Natural killer cell (primary cell): ENCODE measurements at regions not wholly inside any gene's neighbourhood (a gene's known extent, or its start where the extent isn't known, plus 50 kb on each side); places are given as distances from the start of the nearest gene placed in this dataset.
"Not testable (repeated sequence)": the region's sequence is repeated elsewhere in the genome, so short reads cannot be mapped to it uniquely, and the experiment has no call there.

Experiments used
- ATAC-seq, 3 donors: fragments of 150-1000 bp in 2 of 3; fragments of 200-7000 bp in 1 of 3; cut with Tn5 transposase; 1 replicate in 1 of 3; 2 replicates in 2 of 3; pipeline ENCODE4 v1.10.0; 2021; ENCODE audit warnings: mild to moderate bottlenecking in 2 of 3, moderate library complexity in 2 of 3
- DNase-seq, 2 donors: peaks; one replicate each; pipeline versions ENCODE4 v3.0.0 to v3.0.0-alpha.2; 2013 to 2021; ENCODE audit warnings: mixed read lengths in 1 of 2
- H3K27ac ChIP-seq: one replicate; pipeline ENCODE4 v1.5.1; 2013; ENCODE audit warnings: mild to moderate bottlenecking, low read length
- H3K27me3 ChIP-seq: one replicate; pipeline ENCODE4 v1.6.1; 2013; ENCODE audit warnings: low read length; ENCODE audit not compliant: control insufficient read depth, insufficient read depth
- H3K36me3 ChIP-seq: one replicate; pipeline ENCODE4 v1.6.1; 2013; ENCODE audit warnings: low read length; ENCODE audit not compliant: control insufficient read depth, insufficient read depth
- H3K4me1 ChIP-seq: one replicate; pipeline ENCODE4 v1.6.1; 2013; ENCODE audit warnings: low read length; ENCODE audit not compliant: control insufficient read depth, insufficient read depth
- H3K4me3 ChIP-seq: one replicate; pipeline ENCODE4 v1.5.1; 2013; ENCODE audit warnings: low read length
- H3K9me3 ChIP-seq: one replicate; pipeline ENCODE4 v1.6.1; 2013; ENCODE audit warnings: low read length; ENCODE audit not compliant: control insufficient read depth, insufficient read depth
- H3K27ac Mint-ChIP-seq, 2 donors: one replicate each; pipeline ENCODE4 v1.8.0; 2022; ENCODE audit warnings: mild to moderate bottlenecking in 2 of 2, mixed read lengths in 2 of 2, moderate library complexity in 1 of 2
- H3K27me3 Mint-ChIP-seq, 2 donors: one replicate each; pipeline ENCODE4 v1.8.0; 2022; ENCODE audit warnings: low read depth in 2 of 2, mixed read lengths in 2 of 2
- H3K36me3 Mint-ChIP-seq: one replicate; pipeline ENCODE4 v1.8.0; 2022; ENCODE audit warnings: mixed read lengths
- H3K4me1 Mint-ChIP-seq, 2 donors: one replicate each; pipeline ENCODE4 v1.8.0; 2022; ENCODE audit warnings: mixed read lengths in 2 of 2
- H3K4me3 Mint-ChIP-seq: one replicate; pipeline ENCODE4 v1.8.0; 2022; ENCODE audit warnings: mild to moderate bottlenecking, moderate library complexity, mixed read lengths
- H3K9me3 Mint-ChIP-seq, 2 donors: one replicate each; pipeline ENCODE4 v1.8.0; 2022; ENCODE audit warnings: mixed read lengths in 2 of 2
- CTCF ChIP-seq: fragments of 200-600 bp; IDR thresholded peaks from one replicate; pipeline ENCODE4 v1.8.0; 2022; ENCODE audit warnings: antibody characterized with exemption
- WGBS: methylation state at CpG from one replicate; pipeline ENCODE4 v1.1.7; 2013; ENCODE audit warnings: missing lambda C conversion rate; ENCODE audit not compliant: insufficient coverage; 5-methylcytosine and 5-hydroxymethylcytosine counted together
- intact Hi-C: fragments of 100-400 bp; cut with micrococcal nuclease; formaldehyde crosslinking; loops from one replicate; pipeline ENCODE4 v1.14.2; 2022

GRCh38 chr5:44675296-44675695 is 133.5 kb upstream of the MRPS30 start:
- Mint-ChIP-seq H3K4me3 (no peak overlapping the region), H3K36me3 (peaks cover 21% of the 10 kb centered on the region), H3K27me3 (no peaks in the 10 kb centered on the region), H3K4me1 (no peaks in the 10 kb centered on the region), H3K27ac (no peak overlapping the region), H3K9me3 (peaks cover 17% of the 10 kb centered on the region in 2 donors)
- ATAC-seq, result no peak
- Histone ChIP-seq H3K4me3 (no peak overlapping the region), H3K27me3 (no peaks in the 10 kb centered on the region), H3K27ac (no peak overlapping the region), H3K4me1 (no peaks in the 10 kb centered on the region), H3K9me3 (peaks cover 3% of the 10 kb centered on the region), H3K36me3 (no peaks in the 10 kb centered on the region)
- intact Hi-C loops, result no loop called here
- WGBS, result 90% methylated on average over 5 of the region's 5 CpGs
- DNase-seq, result no peak
- TF ChIP-seq CTCF, result no peak

GRCh38 chr5:44674461-44674860 is 134.3 kb upstream of the MRPS30 start:
- Mint-ChIP-seq H3K4me1 (no peaks in the 10 kb centered on the region), H3K27me3 (no peaks in the 10 kb centered on the region), H3K4me3 (no peak overlapping the region), H3K9me3 (peaks cover 11 to 16% of the 10 kb centered on the region in 2 donors), H3K36me3 (peaks cover 16% of the 10 kb centered on the region), H3K27ac (no peak overlapping the region)
- ATAC-seq (no peak), DNase-seq (no peak)
- Histone ChIP-seq H3K9me3 (peaks cover 1% of the 10 kb centered on the region), H3K4me1 (no peaks in the 10 kb centered on the region), H3K36me3 (no peaks in the 10 kb centered on the region), H3K27me3 (no peaks in the 10 kb centered on the region), H3K27ac (no peak overlapping the region), H3K4me3 (no peak overlapping the region)
- 100% methylated on average over 1 of the region's 1 CpG for WGBS
- TF ChIP-seq CTCF, result no peak
- intact Hi-C loops, result no loop called here

- ATAC-seq, H3K4me1 ChIP-seq, H3K27ac Mint-ChIP-seq, intact Hi-C loops, H3K4me3 Mint-ChIP-seq, H3K27me3 ChIP-seq, H3K27me3 Mint-ChIP-seq, H3K36me3 ChIP-seq, H3K9me3 ChIP-seq, H3K4me3 ChIP-seq, DNase-seq, H3K27ac ChIP-seq, H3K4me1 Mint-ChIP-seq: not testable (repeated sequence)
- Mint-ChIP-seq H3K9me3 (peaks cover 13 to 23% of the 10 kb centered on the region in 2 donors), H3K36me3 (peaks cover 18% of the 10 kb centered on the region)
- 90% methylated on average over 16 of the region's 16 CpGs for WGBS
Observed at GRCh38 chr5:44668471-44668870, 140.3 kb upstream of the MRPS30 start.

GRCh38 chr5:44665101-44665701 is 143.5 kb upstream of the MRPS30 start:
- Histone ChIP-seq H3K9me3 (peaks cover 5% of the 10 kb centered on the region), H3K27me3 (no peaks in the 10 kb centered on the region), H3K27ac (no peak overlapping the region), H3K4me3 (no peak overlapping the region), H3K36me3 (no peaks in the 10 kb centered on the region), H3K4me1 (no peaks in the 10 kb centered on the region)
- no peak for TF ChIP-seq CTCF
- 85% methylated on average over 9 of the region's 9 CpGs for WGBS
- Mint-ChIP-seq H3K9me3 (peaks cover 16 to 27% of the 10 kb centered on the region in 2 donors), H3K36me3 (peaks cover 9% of the 10 kb centered on the region), H3K4me1 (no peaks in the 10 kb centered on the region), H3K27ac (no peak overlapping the region), H3K4me3 (no peak overlapping the region), H3K27me3 (no peaks in the 10 kb centered on the region)
- DNase-seq (no peak), ATAC-seq (no peak)
- intact Hi-C loops, result no loop called here
